ENCODE measurements at regions not wholly inside any gene's neighbourhood (a gene's known extent, or its start where the extent isn't known, plus 50 kb on each side); places are given as distances from the start of the nearest gene placed in this dataset.

DNA sequence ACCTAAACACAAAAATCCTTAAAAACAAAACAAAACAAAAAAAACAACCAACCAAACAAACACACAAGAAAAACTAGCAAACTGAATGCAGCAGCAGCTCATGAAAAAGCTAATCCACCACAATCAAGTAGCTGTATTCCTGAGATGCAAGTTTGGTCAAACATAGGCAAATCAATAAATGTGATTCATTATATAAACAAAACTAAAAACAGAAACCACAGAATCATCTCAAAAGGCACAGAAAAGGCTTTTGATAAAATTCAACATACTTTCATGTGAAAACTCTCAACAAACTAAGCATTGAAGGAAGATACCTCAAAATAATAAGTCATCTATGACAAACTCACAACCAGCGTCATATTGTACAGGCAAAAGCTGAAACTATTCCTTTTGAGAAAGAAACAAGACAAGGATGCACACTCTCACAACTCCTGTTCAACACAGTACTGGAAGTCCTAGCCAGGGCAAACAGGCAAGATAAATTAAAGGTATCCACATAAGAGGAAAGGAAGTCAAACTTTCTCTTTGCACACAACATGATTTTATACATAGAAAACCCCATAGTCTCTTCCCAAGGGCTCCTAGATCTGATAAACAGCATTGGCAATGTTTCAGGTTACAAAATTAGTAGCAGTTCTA is 495.1 kb upstream of the SGO1 start:
- no peak overlapping the region for H3K23ac ChIP-seq (ENCODE audit: low read length)
- H2BK5ac ChIP-seq (ENCODE audit: low read depth, low read length, poor library complexity), result no peak overlapping the region
- no peak overlapping the region for H3K18ac ChIP-seq (ENCODE audit: low read length)
- H3K14ac ChIP-seq (ENCODE audit: low read length), result no peak overlapping the region
- H2BK120ac ChIP-seq (ENCODE audit: insufficient read depth, low read length, poor library complexity), result no peak overlapping the region
- H3K4me2 ChIP-seq (ENCODE audit: low read length), result no peak overlapping the region
- H3K9ac ChIP-seq (ENCODE audit: low read length), result no peak overlapping the region
- no peaks in the 10 kb centered on the region for H3K9me3 ChIP-seq (ENCODE audit: insufficient read depth, low read depth, low read length)
- H3K4me1 ChIP-seq (ENCODE audit: control insufficient read depth in 1 of 2, insufficient read depth in 2 of 2, low read length in 2 of 2), result no peaks in the 10 kb centered on the region
- H4K91ac ChIP-seq (ENCODE audit: low read depth, low read length), result no peak overlapping the region
- H2AK5ac ChIP-seq (ENCODE audit: low read length), result no peak overlapping the region
- H4K12ac ChIP-seq (ENCODE audit: low read depth, low read length), result no peak overlapping the region
- H3K36me3 ChIP-seq (ENCODE audit: control insufficient read depth in 1 of 2, insufficient read depth in 2 of 2, low read length in 2 of 2), result no peaks in the 10 kb centered on the region
- H3K79me2 ChIP-seq (ENCODE audit: control insufficient read depth, insufficient read depth, low read length, poor library complexity), result no peaks in the 10 kb centered on the region
- H3K4me3 ChIP-seq (ENCODE audit: low read depth, low read length), result no peak overlapping the region
- no peaks in the 10 kb centered on the region for H3K79me1 ChIP-seq (ENCODE audit: low read length)
- H2BK12ac ChIP-seq (ENCODE audit: low read length), result no peak overlapping the region
- no peak overlapping the region for H3K4ac ChIP-seq (ENCODE audit: low read depth, low read length)
- whole genome bisulfite sequencing (ENCODE audit: extremely low coverage, insufficient coverage, insufficient read length), result no CpG with 5 or more reads among the region's 1 CpG
- H2AFZ ChIP-seq (ENCODE audit: insufficient read depth, low read length, poor library complexity), result no peak overlapping the region
- no peaks in the 10 kb centered on the region for H3K27me3 ChIP-seq (ENCODE audit: insufficient read depth, low read length)
- no peak overlapping the region for H3K27ac ChIP-seq (ENCODE audit: low read depth, low read length)
- no peak overlapping the region for H4K8ac ChIP-seq (ENCODE audit: low read depth, low read length)
- DNase-seq, result no peak

DNA sequence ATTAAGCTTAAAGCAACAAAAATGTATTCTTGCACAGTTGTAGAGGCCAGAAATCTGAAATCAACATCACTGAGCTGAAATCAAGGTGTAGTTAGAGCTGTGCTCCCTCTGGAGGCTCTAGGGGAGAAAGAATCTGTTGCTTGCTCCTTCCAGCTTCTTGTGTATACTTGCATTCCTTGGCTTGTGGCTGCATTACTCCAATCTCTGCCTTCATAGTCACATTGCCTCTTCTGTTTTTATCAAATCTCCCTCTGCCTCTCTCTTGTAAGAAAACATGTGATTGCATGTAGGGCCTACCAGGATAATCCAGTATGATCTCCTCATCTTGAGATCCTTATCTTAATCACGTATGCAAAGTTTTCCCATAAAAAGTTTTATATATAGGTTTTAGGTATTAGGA is 487.9 kb upstream of the SGO1 start:
- Histone ChIP-seq H2AK5ac (ENCODE audit: low read length) (no peak overlapping the region), H3K9me3 (ENCODE audit: insufficient read depth, low read depth, low read length) (no peaks in the 10 kb centered on the region), H3K4me1 (ENCODE audit: control insufficient read depth in 1 of 2, insufficient read depth in 2 of 2, low read length in 2 of 2) (peaks cover 0 to 1% of the 10 kb centered on the region in 2 experiments), H3K36me3 (ENCODE audit: control insufficient read depth in 1 of 2, insufficient read depth in 2 of 2, low read length in 2 of 2) (no peaks in the 10 kb centered on the region), H4K91ac (ENCODE audit: low read depth, low read length) (no peak overlapping the region), H3K9ac (ENCODE audit: low read length) (no peak overlapping the region), H3K14ac (ENCODE audit: low read length) (no peak overlapping the region), H4K8ac (ENCODE audit: low read depth, low read length) (no peak overlapping the region), H4K12ac (ENCODE audit: low read depth, low read length) (no peak overlapping the region), H3K79me2 (ENCODE audit: control insufficient read depth, insufficient read depth, low read length, poor library complexity) (no peaks in the 10 kb centered on the region), H3K23ac (ENCODE audit: low read length) (no peak overlapping the region), H3K27ac (ENCODE audit: low read depth, low read length) (no peak overlapping the region), H3K4ac (ENCODE audit: low read depth, low read length) (no peak overlapping the region), H2BK12ac (ENCODE audit: low read length) (no peak overlapping the region), H3K18ac (ENCODE audit: low read length) (no peak overlapping the region), H3K79me1 (ENCODE audit: low read length) (no peaks in the 10 kb centered on the region), H2BK120ac (ENCODE audit: insufficient read depth, low read length, poor library complexity) (no peak overlapping the region), H2BK5ac (ENCODE audit: low read depth, low read length, poor library complexity) (no peak overlapping the region), H3K27me3 (ENCODE audit: insufficient read depth, low read length) (no peaks in the 10 kb centered on the region), H3K4me2 (ENCODE audit: low read length) (no peak overlapping the region), H2AFZ (ENCODE audit: insufficient read depth, low read length, poor library complexity) (no peak overlapping the region), H3K4me3 (ENCODE audit: low read depth, low read length) (no peak overlapping the region)
- no CpG with 5 or more reads among the region's 1 CpG for WGBS (ENCODE audit: extremely low coverage, insufficient coverage, insufficient read length)
- peak; percentile 60 to 76 for DNase-seq

DNA sequence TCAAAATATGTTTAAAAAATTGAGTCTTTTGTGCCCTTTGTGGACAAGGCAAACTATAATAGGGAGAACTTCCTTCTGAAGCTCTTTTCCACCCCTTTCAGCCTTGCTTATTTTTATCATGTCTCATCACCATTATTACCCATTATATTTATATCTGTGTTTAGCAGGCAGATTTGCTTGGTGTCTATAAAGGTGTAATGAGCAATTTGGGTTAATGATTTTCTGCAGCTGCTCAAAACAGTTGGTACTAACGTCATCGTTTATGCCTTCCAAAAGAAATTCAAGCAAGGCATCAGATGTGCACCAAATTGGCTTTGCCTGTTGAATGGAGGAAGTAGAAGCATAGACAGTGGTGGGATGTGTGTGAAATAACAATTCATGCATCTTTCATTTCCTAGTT is 483.7 kb upstream of the SGO1 start:
- DNase-seq, result no peak
- Histone ChIP-seq H4K91ac (ENCODE audit: low read depth, low read length) (no peak overlapping the region), H2BK12ac (ENCODE audit: low read length) (no peak overlapping the region), H3K4ac (ENCODE audit: low read depth, low read length) (no peak overlapping the region), H3K4me3 (ENCODE audit: low read depth, low read length) (no peak overlapping the region), H3K14ac (ENCODE audit: low read length) (no peak overlapping the region), H3K27ac (ENCODE audit: low read depth, low read length) (no peak overlapping the region), H2BK120ac (ENCODE audit: insufficient read depth, low read length, poor library complexity) (no peak overlapping the region), H2BK5ac (ENCODE audit: low read depth, low read length, poor library complexity) (no peak overlapping the region), H3K36me3 (ENCODE audit: control insufficient read depth in 1 of 2, insufficient read depth in 2 of 2, low read length in 2 of 2) (no peaks in the 10 kb centered on the region), H3K9me3 (ENCODE audit: insufficient read depth, low read depth, low read length) (no peaks in the 10 kb centered on the region), H2AFZ (ENCODE audit: insufficient read depth, low read length, poor library complexity) (no peak overlapping the region), H3K9ac (ENCODE audit: low read length) (no peak overlapping the region), H4K8ac (ENCODE audit: low read depth, low read length) (no peak overlapping the region), H3K23ac (ENCODE audit: low read length) (no peak overlapping the region), H4K12ac (ENCODE audit: low read depth, low read length) (no peak overlapping the region), H3K4me1 (ENCODE audit: control insufficient read depth in 1 of 2, insufficient read depth in 2 of 2, low read length in 2 of 2) (no peaks in the 10 kb centered on the region), H3K79me2 (ENCODE audit: control insufficient read depth, insufficient read depth, low read length, poor library complexity) (no peaks in the 10 kb centered on the region), H3K79me1 (ENCODE audit: low read length) (no peaks in the 10 kb centered on the region), H2AK5ac (ENCODE audit: low read length) (no peak overlapping the region), H3K4me2 (ENCODE audit: low read length) (no peak overlapping the region), H3K27me3 (ENCODE audit: insufficient read depth, low read length) (no peaks in the 10 kb centered on the region), H3K18ac (ENCODE audit: low read length) (no peak overlapping the region)
- no CpG with 5 or more reads among the region's 2 CpGs for WGBS (ENCODE audit: extremely low coverage, insufficient coverage, insufficient read length)

DNA sequence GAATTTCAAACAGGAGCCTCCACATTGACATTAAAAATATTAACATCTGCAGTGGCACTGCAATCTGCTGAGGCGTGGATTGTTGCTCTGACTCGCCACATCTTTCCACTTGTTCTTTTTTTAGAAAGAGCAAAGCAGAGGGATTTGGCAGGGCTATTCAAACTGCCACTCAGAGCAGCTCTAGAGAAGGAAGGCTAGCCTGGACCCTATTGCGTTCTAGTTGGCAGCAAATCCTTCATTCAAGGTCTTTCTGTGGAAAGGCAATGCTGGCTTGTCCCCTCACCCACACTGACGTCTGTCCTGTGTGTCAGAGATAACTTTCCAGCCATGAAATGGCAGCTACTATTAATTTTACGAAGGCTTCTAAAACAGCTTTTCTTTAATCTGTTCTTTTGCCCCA is 483.2 kb upstream of the SGO1 start:
- no peak overlapping the region for H2AFZ ChIP-seq (ENCODE audit: insufficient read depth, low read length, poor library complexity)
- no peak overlapping the region for H3K4me3 ChIP-seq (ENCODE audit: low read depth, low read length)
- no peak overlapping the region for H4K91ac ChIP-seq (ENCODE audit: low read depth, low read length)

More for the DNA sequence above, 483.2 kb upstream of the SGO1 start:
- Histone ChIP-seq H3K4me1 (ENCODE audit: control insufficient read depth in 1 of 2, insufficient read depth in 2 of 2, low read length in 2 of 2) (no peaks in the 10 kb centered on the region), H3K27me3 (ENCODE audit: insufficient read depth, low read length) (no peaks in the 10 kb centered on the region), H3K79me2 (ENCODE audit: control insufficient read depth, insufficient read depth, low read length, poor library complexity) (no peaks in the 10 kb centered on the region), H3K79me1 (ENCODE audit: low read length) (no peaks in the 10 kb centered on the region), H3K36me3 (ENCODE audit: control insufficient read depth in 1 of 2, insufficient read depth in 2 of 2, low read length in 2 of 2) (no peaks in the 10 kb centered on the region), H2BK12ac (ENCODE audit: low read length) (no peak overlapping the region), H3K14ac (ENCODE audit: low read length) (no peak overlapping the region), H3K4ac (ENCODE audit: low read depth, low read length) (no peak overlapping the region), H3K27ac (ENCODE audit: low read depth, low read length) (no peak overlapping the region), H3K9me3 (ENCODE audit: insufficient read depth, low read depth, low read length) (no peaks in the 10 kb centered on the region), H3K23ac (ENCODE audit: low read length) (no peak overlapping the region), H3K4me2 (ENCODE audit: low read length) (no peak overlapping the region), H2BK120ac (ENCODE audit: insufficient read depth, low read length, poor library complexity) (no peak overlapping the region), H3K9ac (ENCODE audit: low read length) (no peak overlapping the region), H2BK5ac (ENCODE audit: low read depth, low read length, poor library complexity) (no peak overlapping the region), H2AK5ac (ENCODE audit: low read length) (no peak overlapping the region), H4K8ac (ENCODE audit: low read depth, low read length) (no peak overlapping the region), H4K12ac (ENCODE audit: low read depth, low read length) (no peak overlapping the region), H3K18ac (ENCODE audit: low read length) (no peak overlapping the region)
- WGBS (ENCODE audit: extremely low coverage, insufficient coverage, insufficient read length), result no CpG with 5 or more reads among the region's 5 CpGs
- DNase-seq, result no peak

Measured in trophoblast cell (in vitro differentiated cells and primary cell).